HUES64 (cell line): ENCODE measurements at regions not wholly inside any gene's neighbourhood (a gene's known extent, or its start where the extent isn't known, plus 50 kb on each side); places are given as distances from the start of the nearest gene placed in this dataset.

Source experiments
- H3K27ac ChIP-seq: 2 replicates; pipeline ENCODE4 v1.7.0; 2013; ENCODE audit warnings: low read depth, low read length, inconsistent platforms
- H3K27me3 ChIP-seq: 2 replicates; pipeline ENCODE4 v1.6.1; 2013; ENCODE audit warnings: mild to moderate bottlenecking, low read length; ENCODE audit not compliant: insufficient read depth
- H3K36me3 ChIP-seq: 2 replicates; pipeline ENCODE4 v1.6.1; 2013; ENCODE audit warnings: mild to moderate bottlenecking, low read length; ENCODE audit not compliant: insufficient read depth
- H3K4me1 ChIP-seq: 2 replicates; pipeline ENCODE4 v1.6.1; 2013; ENCODE audit warnings: mild to moderate bottlenecking, low read length, moderate library complexity; ENCODE audit not compliant: insufficient read depth
- H3K4me3 ChIP-seq: 2 replicates; pipeline ENCODE4 v1.5.1; 2013; ENCODE audit warnings: mild to moderate bottlenecking, low read length, moderate library complexity
- H3K9ac ChIP-seq: 2 replicates; pipeline ENCODE4 v1.6.1; 2013; ENCODE audit warnings: mild to moderate bottlenecking, low read depth, low read length
- H3K9me3 ChIP-seq: 2 replicates; pipeline ENCODE4 v1.6.1; 2013; ENCODE audit warnings: low read depth, low read length; ENCODE audit not compliant: insufficient read depth
- WGBS: fragments of 150-250, 120-280 bp; methylation state at CpG from one replicate; pipeline ENCODE4 v1.1.7; 2013; ENCODE audit warnings: missing lambda C conversion rate; 5-methylcytosine and 5-hydroxymethylcytosine counted together

- no peak overlapping the region for H3K4me3 ChIP-seq
- H3K36me3 ChIP-seq, result no peaks in the 10 kb centered on the region
- H3K4me1 ChIP-seq, result no peaks in the 10 kb centered on the region
- H3K9ac ChIP-seq, result no peak overlapping the region
- no peak overlapping the region for H3K27ac ChIP-seq
- H3K9me3 ChIP-seq, result no peaks in the 10 kb centered on the region
- WGBS, result 94% methylated on average over 7 of the region's 7 CpGs
- H3K27me3 ChIP-seq, result no peaks in the 10 kb centered on the region
Measured at GRCh38 chr9:126236273-126236672, 90.4 kb upstream of the MVB12B start.

- no peaks in the 10 kb centered on the region for H3K27me3 ChIP-seq
- peaks cover 5% of the 10 kb centered on the region; the same call in 1 of the 2 replicates for H3K9me3 ChIP-seq
- no peaks in the 10 kb centered on the region for H3K36me3 ChIP-seq
- H3K9ac ChIP-seq, result no peak overlapping the region
- 93% methylated on average over 2 of the region's 2 CpGs for WGBS
- H3K4me3 ChIP-seq, result no peak overlapping the region
- H3K27ac ChIP-seq, result no peak overlapping the region
- no peaks in the 10 kb centered on the region for H3K4me1 ChIP-seq
Measured at GRCh38 chr9:126238415-126238814, 88.2 kb upstream of the MVB12B start.

GRCh38 chr9:126239515-126239914, 87.1 kb upstream of the MVB12B start:
- Histone ChIP-seq H3K27ac (no peak overlapping the region), H3K4me1 (no peaks in the 10 kb centered on the region), H3K9me3 (peaks cover 5% of the 10 kb centered on the region; the same call in 1 of the 2 replicates), H3K4me3 (no peak overlapping the region), H3K36me3 (no peaks in the 10 kb centered on the region), H3K9ac (no peak overlapping the region), H3K27me3 (no peaks in the 10 kb centered on the region)
- WGBS, result 91% methylated on average over 4 of the region's 4 CpGs

GRCh38 chr9:126240835-126241234, 85.8 kb upstream of the MVB12B start:
- H3K9me3 ChIP-seq, result peaks cover 5% of the 10 kb centered on the region; the same call in 1 of the 2 replicates
- no peak overlapping the region for H3K4me3 ChIP-seq
- H3K27me3 ChIP-seq, result no peaks in the 10 kb centered on the region
- H3K36me3 ChIP-seq, result no peaks in the 10 kb centered on the region
- H3K27ac ChIP-seq, result no peak overlapping the region
- H3K4me1 ChIP-seq, result no peaks in the 10 kb centered on the region
- WGBS, result 75% methylated on average over 1 of the region's 1 CpG
- H3K9ac ChIP-seq, result no peak overlapping the region

DNA sequence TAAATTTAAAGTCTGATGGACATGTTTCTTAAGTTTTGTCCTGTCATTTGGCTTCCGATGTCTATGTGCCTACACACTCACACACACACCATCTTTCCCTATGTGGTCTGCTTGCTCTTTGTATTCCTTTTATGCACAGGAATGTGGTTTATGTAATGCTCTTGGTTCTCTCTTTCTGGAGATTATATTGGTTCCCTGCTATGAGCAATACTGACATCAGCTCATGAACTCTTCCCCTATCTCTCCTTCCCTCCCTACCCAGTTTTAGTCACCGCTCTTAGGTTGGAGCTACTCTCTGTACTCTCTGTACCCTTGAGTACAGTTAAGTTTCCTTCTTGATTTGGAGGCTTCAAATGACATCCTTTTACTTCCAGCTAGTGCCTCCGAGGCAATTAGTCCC, 77.9 kb upstream of the MVB12B start:
- Histone ChIP-seq H3K9me3 (peaks cover 7% of the 10 kb centered on the region; the same call in 1 of the 2 replicates), H3K27ac (no peak overlapping the region), H3K36me3 (no peaks in the 10 kb centered on the region), H3K4me1 (no peaks in the 10 kb centered on the region), H3K9ac (no peak overlapping the region), H3K4me3 (no peak overlapping the region), H3K27me3 (no peaks in the 10 kb centered on the region)
- 87% methylated on average over 2 of the region's 3 CpGs for WGBS

DNA sequence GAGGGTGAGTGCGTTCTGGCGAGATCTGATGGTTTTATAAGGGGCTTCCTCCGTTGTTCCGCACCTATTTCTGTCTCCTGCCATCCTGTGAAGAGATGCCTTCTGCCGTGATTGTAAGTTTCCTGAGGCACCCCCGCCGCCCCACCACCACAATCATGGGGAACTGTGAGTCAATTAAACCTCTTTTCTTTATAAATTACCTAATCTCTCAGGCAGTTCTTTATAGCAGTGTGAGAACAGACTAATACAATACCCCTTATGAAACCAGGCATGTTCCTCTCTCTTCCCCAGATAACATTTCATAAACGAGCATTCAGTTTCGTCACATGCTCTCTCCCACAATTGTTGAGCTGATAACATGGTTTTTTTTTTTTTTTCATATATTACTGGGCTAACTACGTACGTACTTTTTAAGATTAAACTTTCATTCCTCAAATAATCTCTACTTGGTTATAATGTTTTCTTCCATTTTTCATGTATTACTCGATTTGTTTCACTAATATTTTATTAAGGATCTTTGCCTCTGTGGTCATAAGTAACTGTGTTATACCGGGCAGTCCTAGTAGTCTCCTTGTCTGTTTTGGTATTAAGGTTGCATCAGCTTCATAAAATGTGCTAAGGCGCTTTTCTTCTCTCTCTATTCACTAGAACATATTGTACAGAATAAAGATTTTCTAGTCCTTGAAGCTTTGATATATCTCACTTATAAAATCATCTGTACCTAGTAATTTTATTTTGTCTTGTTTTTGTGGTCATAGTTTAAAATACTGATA, 64.9 kb upstream of the MVB12B start:
- Histone ChIP-seq H3K27me3 (peaks cover 7% of the 10 kb centered on the region; the same call in 1 of the 2 replicates), H3K4me1 (no peaks in the 10 kb centered on the region), H3K36me3 (no peaks in the 10 kb centered on the region), H3K9me3 (no peaks in the 10 kb centered on the region), H3K27ac (no peak overlapping the region), H3K9ac (no peak overlapping the region), H3K4me3 (no peak overlapping the region)
- 84% methylated on average over 10 of the region's 14 CpGs for WGBS

GRCh38 chr9:126262738-126263137, 63.9 kb upstream of the MVB12B start:
- H3K4me1 ChIP-seq, result no peaks in the 10 kb centered on the region
- H3K9me3 ChIP-seq, result no peaks in the 10 kb centered on the region
- H3K36me3 ChIP-seq, result no peaks in the 10 kb centered on the region
- H3K27me3 ChIP-seq, result peaks cover 4% of the 10 kb centered on the region; the same call in 1 of the 2 replicates
- H3K9ac ChIP-seq, result no peak overlapping the region
- no peak overlapping the region for H3K4me3 ChIP-seq
- H3K27ac ChIP-seq, result no peak overlapping the region

GRCh38 chr9:126270556-126270955, 56.1 kb upstream of the MVB12B start:
- no peak overlapping the region for H3K9ac ChIP-seq
- peaks cover 6% of the 10 kb centered on the region for H3K4me1 ChIP-seq
- peaks cover 2% of the 10 kb centered on the region; the same call in 1 of the 2 replicates for H3K27me3 ChIP-seq
- H3K36me3 ChIP-seq, result no peaks in the 10 kb centered on the region
- H3K27ac ChIP-seq, result no peak overlapping the region
- WGBS, result 92% methylated on average over 1 of the region's 1 CpG
- no peak overlapping the region for H3K4me3 ChIP-seq
- no peaks in the 10 kb centered on the region for H3K9me3 ChIP-seq

- Histone ChIP-seq H3K4me3 (no peak overlapping the region), H3K36me3 (no peaks in the 10 kb centered on the region), H3K27ac (no peak overlapping the region), H3K9ac (peak overlapping the region; percentile 27; the same call in 1 of the 2 replicates), H3K9me3 (no peaks in the 10 kb centered on the region), H3K4me1 (peaks cover 6% of the 10 kb centered on the region), H3K27me3 (no peaks in the 10 kb centered on the region)
- WGBS, result 74% methylated on average over 13 of the region's 13 CpGs
Measured at GRCh38 chr9:126275386-126276001, 51.1 kb upstream of the MVB12B start.

DNA sequence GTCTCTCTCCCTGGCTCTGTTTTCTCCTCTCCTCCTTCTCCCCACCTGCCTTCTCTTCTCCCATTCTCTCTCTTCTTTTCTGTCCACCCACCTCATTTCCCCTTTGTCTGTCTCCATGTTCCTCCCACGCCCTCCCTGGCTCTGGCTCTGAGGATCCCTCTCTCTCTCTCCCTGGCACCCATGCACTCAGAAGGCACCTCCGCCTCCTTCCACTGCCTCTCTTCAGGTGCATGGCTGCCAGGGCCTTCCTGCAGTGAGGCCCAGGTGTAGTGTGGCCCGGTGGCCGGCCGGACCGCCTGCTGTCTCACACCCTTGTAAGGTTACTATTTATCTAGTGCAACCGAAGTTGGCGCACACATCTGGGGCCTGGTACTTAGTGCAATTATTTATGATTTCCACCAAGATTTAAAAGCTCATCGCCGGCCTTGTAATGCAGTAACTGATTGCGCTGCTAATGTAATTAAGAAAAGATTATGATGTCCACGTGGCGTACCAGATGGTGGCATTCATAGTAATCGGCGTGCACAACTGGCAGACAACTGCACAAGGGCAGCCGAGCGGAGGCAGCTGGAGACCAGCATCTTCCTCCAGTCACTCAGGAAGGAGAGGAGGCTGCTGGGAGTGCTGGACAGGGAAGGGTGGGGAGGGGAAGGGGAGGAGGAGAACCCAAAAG, 50.4 kb upstream of the MVB12B start:
- Histone ChIP-seq H3K4me3 (no peak overlapping the region), H3K36me3 (no peaks in the 10 kb centered on the region), H3K9me3 (no peaks in the 10 kb centered on the region), H3K27ac (no peak overlapping the region), H3K27me3 (no peaks in the 10 kb centered on the region), H3K4me1 (peaks cover 6% of the 10 kb centered on the region), H3K9ac (no peak overlapping the region)
- 96% methylated on average over 17 of the region's 17 CpGs for WGBS
